ENCODE measurements at regions not wholly inside any gene's neighbourhood (a gene's known extent, or its start where the extent isn't known, plus 50 kb on each side); places are given as distances from the start of the nearest gene placed in this dataset.

- TF ChIP-seq POLR2A (IDR thresholded peaks at IDR 0.05; ENCODE audit: low read depth, low read length) (no peak), PAX5 (IDR thresholded peaks at IDR 0.05; ENCODE audit: insufficient read depth, low read length, severe bottlenecking) (no peak), POU2F2 (IDR thresholded peaks at IDR 0.05; ENCODE audit: low read depth, low read length) (no peak), POLR2AphosphoS5 (IDR thresholded peaks at IDR 0.05; ENCODE audit: low read depth, low read length) (no peak), SPI1 (IDR thresholded peaks at IDR 0.05; ENCODE audit: low read depth, low read length) (no peak), TAF1 (IDR thresholded peaks at IDR 0.05; ENCODE audit: low read depth, low read length) (no peak)
Measured at GRCh38 chr13:50426927-50427326, 411.7 kb downstream of the KCNRG start.

Data from GM12891 (cell line).